Femur (tissue), 1 donor: ENCODE measurements at regions not wholly inside any gene's neighbourhood (a gene's known extent, or its start where the extent isn't known, plus 50 kb on each side); places are given as distances from the start of the nearest gene placed in this dataset.
"Not testable (repeated sequence)": the region's sequence is repeated elsewhere in the genome, so short reads cannot be mapped to it uniquely, and the experiment has no call there.

ENCODE experiments used
- DNase-seq: peaks from one replicate; pipeline ENCODE4 v3.0.0-alpha.2; 2017

- DNase-seq, result no peak
These were observed 456.2 kb downstream of the CD83 start for GRCh38 chr6:14573703-14574290.

GRCh38 chr6:14575961-14576360 lies 458.4 kb downstream of the CD83 start:
- DNase-seq, result no peak

- no peak for DNase-seq
These were observed 461.4 kb downstream of the CD83 start for GRCh38 chr6:14578994-14579393.

- no peak for DNase-seq
These were observed 465.2 kb downstream of the CD83 start for GRCh38 chr6:14582749-14583148.

- DNase-seq, result no peak
These were observed 466.3 kb downstream of the CD83 start for GRCh38 chr6:14583826-14584225.

- no peak for DNase-seq
These were observed 466.9 kb downstream of the CD83 start for GRCh38 chr6:14584450-14584849.

- no peak for DNase-seq
These were observed 468.1 kb downstream of the CD83 start for GRCh38 chr6:14585689-14586088.

- DNase-seq, result no peak
These were observed 471.6 kb downstream of the CD83 start for GRCh38 chr6:14589175-14589574.

- DNase-seq, result no peak
These were observed 473.0 kb downstream of the CD83 start for GRCh38 chr6:14590586-14590985.

GRCh38 chr6:14591998-14592397 lies 474.4 kb downstream of the CD83 start:
- no peak for DNase-seq

- DNase-seq, result no peak
These were observed 475.7 kb downstream of the CD83 start for GRCh38 chr6:14593286-14593685.

- no peak for DNase-seq
These were observed 478.2 kb downstream of the CD83 start for GRCh38 chr6:14595751-14596150.

- DNase-seq, result no peak
These were observed 478.8 kb downstream of the CD83 start for GRCh38 chr6:14596410-14596809.

- DNase-seq, result no peak
These were observed 479.5 kb downstream of the CD83 start for GRCh38 chr6:14597090-14597489.

- DNase-seq, result no peak
These were observed 480.7 kb downstream of the CD83 start for GRCh38 chr6:14598017-14598864.

- DNase-seq, result not testable (repeated sequence)
These were observed 482.7 kb downstream of the CD83 start for GRCh38 chr6:14600306-14600705.

- no peak for DNase-seq
These were observed 483.9 kb downstream of the CD83 start for GRCh38 chr6:14601490-14601889.

- DNase-seq, result no peak
These were observed 488.8 kb downstream of the CD83 start for GRCh38 chr6:14606353-14606752.

- no peak for DNase-seq
These were observed 492.6 kb downstream of the CD83 start for GRCh38 chr6:14610141-14610540.

GRCh38 chr6:14612016-14612980 lies 494.7 kb downstream of the CD83 start:
- DNase-seq, result no peak

GRCh38 chr6:14614631-14615030 lies 497.1 kb downstream of the CD83 start:
- DNase-seq, result no peak

- no peak for DNase-seq
These were observed 499.1 kb downstream of the CD83 start for GRCh38 chr6:14616656-14617055.

- DNase-seq, result no peak
These were observed 501.3 kb downstream of the CD83 start for GRCh38 chr6:14618759-14619418.
